A673 (cell line): ENCODE measurements at regions not wholly inside any gene's neighbourhood (a gene's known extent, or its start where the extent isn't known, plus 50 kb on each side); places are given as distances from the start of the nearest gene placed in this dataset.

Experiments
- CTCF ChIP-seq: fragments of 300-800, 200-600 bp; sonication (generic); conservative IDR thresholded peaks from 2 replicates; pipeline ENCODE4 v1.5.1; 2017; ENCODE audit warnings: low read depth, mild to moderate bottlenecking, antibody characterized with exemption, low read length, moderate library complexity, mixed read lengths
- EZH2 ChIP-seq: fragments of 200-600 bp; sonication (generic); IDR thresholded peaks from 2 replicates; pipeline ENCODE4 v1.6.1; 2017; ENCODE audit warnings: borderline replicate concordance, low read depth, mild to moderate bottlenecking, mixed read lengths, antibody characterized with exemption, low read length; ENCODE audit not compliant: poor library complexity, severe bottlenecking

DNA sequence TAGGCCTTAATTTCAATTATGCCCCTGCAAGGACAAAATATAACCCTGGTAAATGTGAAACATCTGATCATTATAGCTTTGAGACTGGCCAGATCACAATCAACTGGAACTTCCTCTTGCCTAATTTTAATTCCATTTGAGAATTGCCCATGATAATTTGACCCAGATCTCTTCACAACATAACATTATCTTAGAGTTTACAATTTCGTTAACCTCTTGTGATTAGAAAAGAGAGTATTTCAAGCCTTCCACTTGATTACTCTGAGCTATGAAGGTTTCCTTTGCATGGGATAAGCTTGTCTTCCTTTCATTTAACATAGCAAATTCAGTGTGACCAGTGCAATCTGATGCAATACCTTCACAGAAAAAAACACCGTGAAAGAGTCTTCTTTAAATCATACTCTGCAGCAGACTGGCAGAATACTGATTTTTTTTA, 143.6 kb downstream of the DUSP6 start:
- TF ChIP-seq CTCF (no peak), EZH2 (no peak)
